DND-41 (cell line): ENCODE measurements at regions not wholly inside any gene's neighbourhood (a gene's known extent, or its start where the extent isn't known, plus 50 kb on each side); places are given as distances from the start of the nearest gene placed in this dataset.

ENCODE experiments used
- EZH2 ChIP-seq: IDR thresholded peaks from 3 replicates; pipeline ENCODE4 v1.6.1; 2012; ENCODE audit warnings: borderline replicate concordance, low read depth, mild to moderate bottlenecking, moderate library complexity, low read length, inconsistent platforms; ENCODE audit not compliant: severe bottlenecking
- TF ChIP-seq, protein P1 (sequence below): IDR thresholded peaks from 2 replicates; pipeline ENCODE4 v1.5.1; 2012; ENCODE audit warnings: borderline replicate concordance, low read length, moderate library complexity, mild to moderate bottlenecking; ENCODE audit not compliant: poor library complexity, severe bottlenecking; ENCODE audit errors: extremely low read depth

DNA sequence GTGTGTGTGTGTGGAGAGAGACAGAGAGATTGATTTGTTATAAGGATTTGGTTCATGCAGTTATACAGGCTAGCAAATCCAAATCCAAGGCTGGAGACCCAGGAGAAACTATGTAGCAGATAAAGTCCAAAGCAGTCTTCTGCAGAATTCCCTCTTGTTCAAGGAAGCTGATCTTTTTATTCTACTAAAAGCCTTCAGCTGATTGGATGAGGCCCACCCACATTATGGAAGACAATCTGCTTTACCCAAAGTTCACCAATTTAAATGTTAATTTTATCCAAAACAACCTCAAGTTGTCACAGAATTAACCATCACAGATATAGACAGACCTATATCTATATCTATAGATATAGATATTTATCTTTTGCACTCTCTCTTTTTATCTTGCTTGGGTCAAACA, 67.0 kb downstream of the TPBG start:
- TF ChIP-seq, protein P1, sequence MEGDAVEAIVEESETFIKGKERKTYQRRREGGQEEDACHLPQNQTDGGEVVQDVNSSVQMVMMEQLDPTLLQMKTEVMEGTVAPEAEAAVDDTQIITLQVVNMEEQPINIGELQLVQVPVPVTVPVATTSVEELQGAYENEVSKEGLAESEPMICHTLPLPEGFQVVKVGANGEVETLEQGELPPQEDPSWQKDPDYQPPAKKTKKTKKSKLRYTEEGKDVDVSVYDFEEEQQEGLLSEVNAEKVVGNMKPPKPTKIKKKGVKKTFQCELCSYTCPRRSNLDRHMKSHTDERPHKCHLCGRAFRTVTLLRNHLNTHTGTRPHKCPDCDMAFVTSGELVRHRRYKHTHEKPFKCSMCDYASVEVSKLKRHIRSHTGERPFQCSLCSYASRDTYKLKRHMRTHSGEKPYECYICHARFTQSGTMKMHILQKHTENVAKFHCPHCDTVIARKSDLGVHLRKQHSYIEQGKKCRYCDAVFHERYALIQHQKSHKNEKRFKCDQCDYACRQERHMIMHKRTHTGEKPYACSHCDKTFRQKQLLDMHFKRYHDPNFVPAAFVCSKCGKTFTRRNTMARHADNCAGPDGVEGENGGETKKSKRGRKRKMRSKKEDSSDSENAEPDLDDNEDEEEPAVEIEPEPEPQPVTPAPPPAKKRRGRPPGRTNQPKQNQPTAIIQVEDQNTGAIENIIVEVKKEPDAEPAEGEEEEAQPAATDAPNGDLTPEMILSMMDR: no peak
- no peak for TF ChIP-seq EZH2
